Activated CD4-positive, alpha-beta T cell treated with anti-CD3 and anti-CD28 coated beads, Interleukin-2, amount 10 ng/mL, durations not matched to agents 24 days and 14 days (primary cell): ENCODE measurements at regions not wholly inside any gene's neighbourhood (a gene's known extent, or its start where the extent isn't known, plus 50 kb on each side); places are given as distances from the start of the nearest gene placed in this dataset.
"Not testable (repeated sequence)": the region's sequence is repeated elsewhere in the genome, so short reads cannot be mapped to it uniquely, and the experiment has no call there.

Experiments
- DNase-seq: peaks from one replicate; pipeline ENCODE4 v3.0.0; 2022
- H3K27ac Mint-ChIP-seq: one replicate; pipeline ENCODE4 v1.8.0; 2022; ENCODE audit warnings: mild to moderate bottlenecking, mixed read lengths
- H3K27me3 Mint-ChIP-seq: one replicate; pipeline ENCODE4 v1.8.0; 2022; ENCODE audit warnings: mixed read lengths
- H3K36me3 Mint-ChIP-seq: one replicate; pipeline ENCODE4 v1.8.0; 2022; ENCODE audit warnings: low read depth, mild to moderate bottlenecking, mixed read lengths
- H3K4me1 Mint-ChIP-seq: one replicate; pipeline ENCODE4 v1.8.0; 2021; ENCODE audit warnings: mixed read lengths
- H3K4me3 Mint-ChIP-seq: one replicate; pipeline ENCODE4 v1.8.0; 2022; ENCODE audit warnings: mild to moderate bottlenecking, moderate library complexity, mixed read lengths
- H3K9me3 Mint-ChIP-seq: one replicate; pipeline ENCODE4 v1.8.0; 2021; ENCODE audit warnings: mixed read lengths
- intact Hi-C: fragments of 100-400 bp; cut with micrococcal nuclease; formaldehyde crosslinking; loops from one replicate; pipeline ENCODE4 v1.15.1; 2023

DNA sequence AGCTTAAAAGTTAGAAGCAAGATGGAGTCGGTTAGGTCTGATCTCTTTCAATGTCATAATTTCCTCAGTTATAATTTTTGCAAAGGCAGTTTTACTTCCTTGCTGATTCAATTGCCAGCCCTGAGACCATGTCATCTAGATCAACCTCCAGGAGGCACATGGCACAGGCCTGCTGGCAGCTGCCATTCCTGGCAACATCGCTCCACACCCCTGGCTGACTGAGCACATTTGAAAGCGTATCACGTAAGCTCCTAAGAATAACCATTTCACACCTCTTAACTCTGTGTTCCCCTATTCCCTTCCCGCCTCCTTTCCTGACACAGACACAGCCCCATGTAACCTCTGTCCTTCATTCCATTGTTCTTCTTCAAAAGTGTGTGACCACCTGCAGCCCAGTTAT lies 313.9 kb upstream of the CTNNB1 start:
- no peaks in the 10 kb centered on the region for H3K27me3 Mint-ChIP-seq
- H3K4me3 Mint-ChIP-seq: no peak overlapping the region
- intact Hi-C loops: no loop called here
- H3K9me3 Mint-ChIP-seq: peaks cover 5% of the 10 kb centered on the region
- H3K27ac Mint-ChIP-seq: no peak overlapping the region
- H3K36me3 Mint-ChIP-seq: no peaks in the 10 kb centered on the region
- H3K4me1 Mint-ChIP-seq: no peaks in the 10 kb centered on the region
- no peak for DNase-seq

DNA sequence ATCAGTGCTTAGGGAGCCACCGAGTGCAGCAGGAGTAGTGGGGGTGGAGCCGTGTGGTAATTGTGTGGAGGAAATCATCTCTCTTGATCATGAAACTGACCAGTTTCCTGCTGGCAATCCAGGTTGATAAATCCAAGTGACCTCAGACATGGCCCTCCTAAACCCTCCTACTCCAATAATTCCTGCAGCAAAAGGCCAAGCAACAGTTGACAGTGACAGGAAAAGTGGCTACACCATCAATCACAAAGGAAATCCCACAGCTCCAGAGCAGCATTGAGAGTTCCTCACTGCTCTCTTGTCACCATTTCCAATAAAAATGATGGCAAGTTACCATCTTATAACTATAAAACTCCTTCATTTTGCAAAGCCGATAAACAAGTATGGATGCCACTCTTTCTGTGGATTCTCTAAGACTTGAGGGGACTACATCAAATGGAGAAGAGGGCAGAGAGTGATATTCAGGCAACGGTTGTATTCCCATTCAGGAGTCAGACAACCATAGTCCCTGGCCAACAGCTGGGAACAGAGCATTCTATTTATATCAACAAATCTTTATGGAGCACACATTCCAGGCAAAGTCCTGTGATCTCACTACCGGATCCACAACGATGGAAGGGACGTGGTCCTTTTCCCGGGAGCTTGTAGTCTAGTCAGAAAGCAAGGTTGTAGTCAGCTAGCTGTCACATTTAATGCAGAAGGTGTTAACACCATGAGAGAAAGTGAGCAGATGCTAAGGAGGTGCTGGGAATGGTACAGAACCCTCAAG lies 312.5 kb upstream of the CTNNB1 start:
- intact Hi-C loops: no loop called here
- H3K27ac Mint-ChIP-seq: no peak overlapping the region
- no peaks in the 10 kb centered on the region for H3K36me3 Mint-ChIP-seq
- H3K27me3 Mint-ChIP-seq: no peaks in the 10 kb centered on the region
- DNase-seq: no peak
- no peak overlapping the region for H3K4me3 Mint-ChIP-seq
- no peaks in the 10 kb centered on the region for H3K4me1 Mint-ChIP-seq
- peaks cover under 1% of the 10 kb centered on the region for H3K9me3 Mint-ChIP-seq

DNA sequence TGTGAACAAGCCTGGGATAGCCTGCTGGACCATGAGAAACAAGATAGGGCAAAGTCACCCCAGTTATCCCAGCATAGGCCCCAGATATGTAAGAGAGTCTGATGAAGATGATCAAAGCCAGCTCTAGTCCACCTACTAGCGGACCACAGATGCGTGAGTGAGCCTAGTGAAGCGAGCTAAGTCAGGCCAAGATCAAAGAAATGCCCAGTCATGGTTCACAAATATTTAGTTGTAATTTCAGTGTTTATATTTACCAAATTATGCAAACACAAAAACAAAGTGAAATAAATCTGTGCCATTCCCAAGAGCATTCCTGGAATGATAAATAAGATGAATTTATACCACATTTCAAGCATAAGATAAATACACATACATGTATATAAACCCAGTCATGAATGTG lies 308.1 kb upstream of the CTNNB1 start:
- intact Hi-C loops: no loop called here
- no peaks in the 10 kb centered on the region for H3K36me3 Mint-ChIP-seq
- no peak overlapping the region for H3K27ac Mint-ChIP-seq
- H3K4me1 Mint-ChIP-seq: no peaks in the 10 kb centered on the region
- H3K27me3 Mint-ChIP-seq: no peaks in the 10 kb centered on the region
- no peaks in the 10 kb centered on the region for H3K9me3 Mint-ChIP-seq
- no peak for DNase-seq
- H3K4me3 Mint-ChIP-seq: no peak overlapping the region

DNA sequence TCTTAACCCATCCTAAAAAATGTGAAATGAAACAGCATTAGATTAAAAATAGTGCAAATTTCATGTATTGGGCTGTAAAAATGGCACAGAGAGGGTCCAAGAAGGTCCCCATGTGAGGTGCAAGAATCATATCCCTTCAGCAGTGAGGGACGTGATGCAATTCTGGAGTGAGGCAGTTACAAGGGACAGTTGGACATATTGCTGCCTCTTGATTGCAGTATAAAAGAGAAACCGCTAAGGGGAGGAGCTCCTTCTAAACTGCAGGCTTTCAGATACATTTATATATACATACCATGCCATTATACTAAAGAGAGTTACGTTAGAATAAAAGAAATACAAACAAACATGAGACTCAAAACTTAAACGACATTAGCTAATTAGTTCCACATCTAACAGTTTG lies 304.2 kb upstream of the CTNNB1 start:
- H3K4me3 Mint-ChIP-seq: no peak overlapping the region
- H3K27ac Mint-ChIP-seq: no peak overlapping the region
- no peaks in the 10 kb centered on the region for H3K36me3 Mint-ChIP-seq
- H3K4me1 Mint-ChIP-seq: no peaks in the 10 kb centered on the region
- H3K9me3 Mint-ChIP-seq: no peaks in the 10 kb centered on the region
- intact Hi-C loops: no loop called here
- H3K27me3 Mint-ChIP-seq: no peaks in the 10 kb centered on the region
- no peak for DNase-seq

DNA sequence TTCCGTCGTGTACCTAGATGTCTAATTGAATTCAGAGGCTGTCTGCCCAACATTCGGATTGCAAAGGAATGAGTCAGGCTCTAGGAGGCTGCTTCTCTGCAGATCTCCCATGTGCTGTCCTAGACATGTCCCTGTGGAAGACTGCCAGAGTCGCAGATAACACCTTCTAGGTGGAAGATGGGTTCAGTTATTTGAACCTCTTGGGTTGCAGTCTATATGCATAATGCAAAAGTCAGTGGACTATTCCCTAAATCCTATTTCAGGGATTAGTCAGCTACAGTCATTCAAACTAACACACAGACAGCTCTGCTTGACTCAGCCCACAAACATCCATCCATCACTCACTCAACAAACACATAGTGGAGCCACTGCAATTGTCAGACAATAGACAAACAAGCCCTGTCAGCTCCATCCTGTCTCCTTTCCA lies 300.0 kb upstream of the CTNNB1 start:
- no peaks in the 10 kb centered on the region for H3K27me3 Mint-ChIP-seq
- H3K4me3 Mint-ChIP-seq: no peak overlapping the region
- H3K4me1 Mint-ChIP-seq: no peaks in the 10 kb centered on the region
- intact Hi-C loops: no loop called here
- H3K27ac Mint-ChIP-seq: no peak overlapping the region
- H3K9me3 Mint-ChIP-seq: no peaks in the 10 kb centered on the region
- H3K36me3 Mint-ChIP-seq: no peaks in the 10 kb centered on the region
- DNase-seq: no peak

DNA sequence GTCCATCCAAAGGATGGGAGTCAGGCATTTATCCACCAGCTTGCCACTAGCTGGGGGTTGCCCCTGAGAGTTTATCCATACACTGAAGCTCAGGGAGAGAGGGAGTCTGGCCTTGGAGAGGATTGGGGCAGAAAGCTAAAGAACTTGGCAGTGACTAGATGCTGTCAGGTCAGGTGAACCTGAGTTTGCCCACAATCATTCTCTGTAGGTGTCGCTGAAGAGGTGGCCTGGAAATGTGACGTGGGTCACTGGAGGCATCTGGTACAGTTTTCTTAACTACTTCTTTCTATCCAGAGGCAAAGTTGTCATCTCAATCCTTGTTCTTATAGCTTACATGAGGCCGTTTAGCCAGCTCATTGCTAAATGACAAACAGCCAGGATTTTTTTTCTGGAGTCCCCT lies 298.0 kb upstream of the CTNNB1 start:
- no peak overlapping the region for H3K4me3 Mint-ChIP-seq
- peaks cover 5% of the 10 kb centered on the region for H3K9me3 Mint-ChIP-seq
- intact Hi-C loops: no loop called here
- H3K36me3 Mint-ChIP-seq: no peaks in the 10 kb centered on the region
- H3K27me3 Mint-ChIP-seq: no peaks in the 10 kb centered on the region
- H3K27ac Mint-ChIP-seq: no peak overlapping the region
- DNase-seq: no peak
- H3K4me1 Mint-ChIP-seq: no peaks in the 10 kb centered on the region

DNA sequence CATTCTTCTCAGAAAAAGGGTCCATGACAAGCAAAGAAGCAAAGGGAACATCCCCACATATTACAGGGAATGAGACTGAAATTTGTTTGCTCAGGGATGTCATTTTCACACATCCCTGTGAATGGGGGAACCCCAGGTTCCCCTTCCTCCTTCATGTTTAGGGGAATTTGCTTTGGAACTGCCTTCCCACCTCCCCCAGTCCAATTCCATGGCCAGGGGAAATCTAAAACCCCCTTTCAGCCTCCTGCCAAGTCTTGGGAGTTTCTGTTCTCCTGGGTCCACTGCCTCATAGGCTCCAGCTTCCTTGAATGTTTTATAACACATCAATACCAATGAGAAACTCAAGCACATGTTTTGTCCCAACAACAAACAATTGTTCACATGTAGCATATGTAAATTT lies 297.5 kb upstream of the CTNNB1 start:
- intact Hi-C loops: no loop called here
- no peak for DNase-seq
- H3K27me3 Mint-ChIP-seq: no peaks in the 10 kb centered on the region
- H3K36me3 Mint-ChIP-seq: no peaks in the 10 kb centered on the region
- H3K9me3 Mint-ChIP-seq: peaks cover 5% of the 10 kb centered on the region
- no peak overlapping the region for H3K27ac Mint-ChIP-seq
- no peak overlapping the region for H3K4me3 Mint-ChIP-seq
- no peaks in the 10 kb centered on the region for H3K4me1 Mint-ChIP-seq

DNA sequence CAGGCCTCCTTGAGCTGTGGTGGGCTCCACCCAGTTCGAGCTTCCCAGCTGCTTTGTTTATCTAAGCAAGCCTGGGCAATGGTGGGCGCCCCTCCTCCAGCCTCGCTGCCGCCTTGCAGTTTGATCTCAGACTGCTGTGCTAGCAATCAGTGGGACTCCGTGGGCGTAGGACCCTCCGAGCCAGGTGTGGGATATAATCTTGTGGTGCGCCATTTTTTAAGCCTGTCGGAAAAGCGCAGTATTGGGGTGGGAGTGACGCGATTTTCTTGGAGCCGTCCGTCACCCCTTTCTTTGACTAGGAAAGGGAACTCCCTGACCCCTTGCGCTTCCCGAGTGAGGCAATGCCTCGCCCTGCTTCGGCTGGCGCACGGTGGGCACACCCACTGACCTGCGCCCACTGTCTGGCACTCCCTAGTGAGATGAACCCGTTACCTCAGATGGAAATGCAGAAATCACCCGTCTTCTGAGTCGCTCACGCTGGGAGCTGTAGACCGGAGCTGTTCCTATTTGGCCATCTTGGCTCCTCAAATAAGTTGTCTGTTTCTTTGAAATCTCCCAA lies 291.3 kb upstream of the CTNNB1 start:
- H3K4me3 Mint-ChIP-seq, H3K9me3 Mint-ChIP-seq, H3K36me3 Mint-ChIP-seq, intact Hi-C loops, H3K27me3 Mint-ChIP-seq, DNase-seq, H3K4me1 Mint-ChIP-seq, H3K27ac Mint-ChIP-seq: not testable (repeated sequence)

DNA sequence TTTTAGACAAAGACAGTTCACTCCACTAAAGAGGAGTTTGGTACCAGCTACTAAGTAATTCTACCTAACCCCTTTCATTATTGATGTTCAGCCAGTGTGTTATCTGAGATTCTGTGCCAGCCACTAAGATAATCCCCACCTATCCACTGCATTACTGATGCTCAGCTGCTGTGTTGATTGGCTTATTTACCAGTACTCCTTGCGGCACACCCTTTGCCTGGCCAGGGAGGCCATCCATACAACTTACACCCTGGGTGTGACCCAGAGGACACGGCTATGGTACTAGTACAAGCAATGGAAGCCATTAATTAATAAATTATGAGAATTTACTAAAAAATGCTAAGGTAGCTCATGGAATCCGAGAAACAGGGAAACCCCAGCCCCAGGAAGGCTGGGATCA lies 290.7 kb upstream of the CTNNB1 start:
- H3K9me3 Mint-ChIP-seq: peaks cover 9% of the 10 kb centered on the region

DNA sequence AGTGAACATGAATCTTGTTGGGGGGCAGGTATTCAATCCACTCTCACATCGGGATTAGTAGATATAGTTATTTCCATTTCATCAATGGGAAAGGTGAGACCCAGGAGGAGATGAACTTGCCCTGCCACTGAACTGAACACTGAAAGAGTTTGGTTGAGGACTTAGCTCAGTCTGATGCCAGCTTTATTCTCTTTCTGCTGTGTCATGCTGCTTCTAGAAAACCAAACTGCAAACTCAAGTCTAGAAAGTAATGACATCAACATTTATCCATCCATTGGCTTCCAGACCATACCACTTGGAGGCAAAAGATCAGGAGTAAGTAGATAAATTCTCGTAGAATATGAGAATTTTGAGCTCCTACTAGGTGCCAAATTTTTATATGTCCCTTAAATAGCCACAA lies 288.0 kb upstream of the CTNNB1 start:
- intact Hi-C loops: no loop called here
- H3K4me3 Mint-ChIP-seq: no peak overlapping the region
- no peaks in the 10 kb centered on the region for H3K36me3 Mint-ChIP-seq
- no peaks in the 10 kb centered on the region for H3K4me1 Mint-ChIP-seq
- H3K27me3 Mint-ChIP-seq: no peaks in the 10 kb centered on the region
- H3K9me3 Mint-ChIP-seq: peaks cover 4% of the 10 kb centered on the region
- no peak overlapping the region for H3K27ac Mint-ChIP-seq
- no peak for DNase-seq

More for the DNA sequence above, 290.7 kb upstream of the CTNNB1 start:
- intact Hi-C loops: no loop called here
- H3K27ac Mint-ChIP-seq: no peak overlapping the region
- no peaks in the 10 kb centered on the region for H3K36me3 Mint-ChIP-seq
- no peaks in the 10 kb centered on the region for H3K4me1 Mint-ChIP-seq
- H3K4me3 Mint-ChIP-seq: no peak overlapping the region
- H3K27me3 Mint-ChIP-seq: no peaks in the 10 kb centered on the region
- no peak for DNase-seq

DNA sequence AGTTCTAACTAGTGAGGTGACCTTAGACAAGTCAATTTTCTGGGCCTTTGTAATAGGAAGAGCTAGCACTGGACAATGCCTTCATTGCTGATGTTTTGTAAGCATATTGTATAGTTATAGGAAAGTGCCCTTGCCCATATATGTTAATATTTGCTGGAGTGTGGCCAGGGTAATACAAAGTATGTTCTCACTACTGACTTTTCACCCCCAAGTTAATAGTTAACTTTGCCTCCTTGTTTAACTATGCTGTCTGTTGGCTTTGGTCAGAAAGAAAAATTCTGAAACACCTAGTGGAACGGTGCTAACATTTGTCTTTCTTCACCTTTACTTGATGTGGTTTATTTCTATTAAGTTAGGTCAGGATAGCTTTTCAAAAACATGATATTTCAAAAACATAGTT lies 287.4 kb upstream of the CTNNB1 start:
- intact Hi-C loops: no loop called here
- Mint-ChIP-seq H3K4me1 (no peaks in the 10 kb centered on the region), H3K4me3 (no peak overlapping the region), H3K27ac (no peak overlapping the region), H3K36me3 (no peaks in the 10 kb centered on the region), H3K27me3 (no peaks in the 10 kb centered on the region), H3K9me3 (peaks cover 4% of the 10 kb centered on the region)
- DNase-seq: peak; percentile 12

DNA sequence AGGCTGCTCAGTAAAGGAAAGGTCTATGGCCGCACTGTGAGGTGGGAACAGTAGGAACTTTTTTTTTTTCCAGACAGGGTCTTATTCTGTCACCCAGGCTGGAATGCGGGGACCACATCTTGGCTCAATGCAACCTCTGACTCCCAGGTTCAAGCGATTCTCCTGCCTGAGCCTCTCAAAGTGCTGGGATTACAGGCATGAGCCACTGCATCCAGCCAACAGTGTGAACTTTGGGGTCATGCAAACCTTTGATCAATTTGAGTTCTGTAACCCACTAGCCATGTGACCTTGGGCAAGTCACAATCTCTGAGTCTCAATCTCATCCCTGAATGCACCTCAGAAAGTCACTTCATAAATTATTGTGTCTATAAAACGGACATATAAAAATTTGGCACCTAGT lies 286.8 kb upstream of the CTNNB1 start:
- intact Hi-C loops: no loop called here
- Mint-ChIP-seq H3K27ac (no peak overlapping the region), H3K27me3 (no peaks in the 10 kb centered on the region), H3K9me3 (peaks cover 4% of the 10 kb centered on the region), H3K4me1 (no peaks in the 10 kb centered on the region), H3K4me3 (no peak overlapping the region), H3K36me3 (no peaks in the 10 kb centered on the region)
- DNase-seq: peak; percentile 19

DNA sequence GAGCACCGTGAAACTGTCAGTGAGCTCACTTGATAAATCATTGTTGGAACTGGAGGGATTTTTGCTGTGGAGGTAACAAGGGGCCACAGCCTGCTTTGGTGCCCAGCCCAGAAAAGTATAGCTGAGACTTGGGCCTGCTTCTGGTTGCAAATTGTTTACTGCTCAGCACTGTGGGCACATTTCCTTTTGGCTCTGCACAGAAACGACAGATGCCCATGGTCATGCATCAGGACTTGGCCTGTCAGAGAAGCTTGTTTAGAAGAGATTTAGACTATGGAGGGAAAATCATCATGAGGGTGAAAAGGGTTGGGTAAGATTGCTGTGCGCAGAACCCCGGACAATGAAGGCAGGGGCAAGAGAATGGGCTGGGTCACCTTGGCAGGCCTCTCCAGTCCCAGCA lies 286.1 kb upstream of the CTNNB1 start:
- Mint-ChIP-seq H3K27me3 (no peaks in the 10 kb centered on the region), H3K27ac (no peak overlapping the region)
- intact Hi-C loops: no loop called here

DNA sequence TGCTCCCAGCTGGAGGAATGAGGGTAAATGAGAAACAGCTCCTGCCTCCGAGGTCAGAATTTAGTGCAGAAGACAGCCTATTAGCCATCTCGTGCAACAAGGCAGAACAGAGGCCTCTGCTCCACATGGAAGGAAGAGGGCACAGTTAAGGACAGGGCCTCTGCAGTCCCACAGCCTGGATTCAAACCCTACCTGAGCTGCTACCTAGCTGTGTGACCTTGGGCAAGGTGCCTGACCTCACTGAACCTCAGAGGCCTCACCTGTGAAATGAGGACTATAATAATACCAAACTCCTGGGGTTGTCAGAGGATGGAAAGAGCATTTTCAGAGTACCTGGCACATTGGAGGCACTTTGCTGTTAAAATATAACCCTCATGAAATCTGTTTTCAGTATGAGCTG lies 285.7 kb upstream of the CTNNB1 start:
- DNase-seq: peak; percentile 31
- no peak overlapping the region for H3K4me3 Mint-ChIP-seq
- H3K9me3 Mint-ChIP-seq: peaks cover 4% of the 10 kb centered on the region
- no peaks in the 10 kb centered on the region for H3K27me3 Mint-ChIP-seq
- no peaks in the 10 kb centered on the region for H3K36me3 Mint-ChIP-seq
- intact Hi-C loops: no loop called here
- H3K4me1 Mint-ChIP-seq: no peaks in the 10 kb centered on the region
- no peak overlapping the region for H3K27ac Mint-ChIP-seq

More for the DNA sequence above, 286.1 kb upstream of the CTNNB1 start:
- H3K4me1 Mint-ChIP-seq: no peaks in the 10 kb centered on the region
- H3K9me3 Mint-ChIP-seq: peaks cover 4% of the 10 kb centered on the region
- DNase-seq: peak; percentile 20
- H3K36me3 Mint-ChIP-seq: no peaks in the 10 kb centered on the region
- no peak overlapping the region for H3K4me3 Mint-ChIP-seq

DNA sequence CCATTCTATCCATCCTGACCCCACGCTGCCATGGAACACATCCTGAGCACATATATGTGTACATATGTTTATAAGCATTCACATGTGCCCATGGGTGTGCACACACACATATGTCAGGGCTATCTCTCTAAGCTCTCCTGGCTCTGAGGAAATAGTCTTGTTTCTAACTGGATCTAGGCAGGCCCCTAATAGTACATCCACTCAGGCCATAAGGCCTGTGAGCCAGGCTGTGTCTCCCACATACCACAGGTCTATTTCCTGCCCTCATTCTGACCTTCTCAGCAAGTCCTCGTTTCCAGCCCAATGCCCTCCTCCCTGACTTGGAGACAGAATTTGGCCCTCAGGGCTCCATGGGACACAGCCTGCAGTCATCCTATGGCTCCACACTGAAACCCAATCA lies 284.8 kb upstream of the CTNNB1 start:
- intact Hi-C loops: no loop called here
- Mint-ChIP-seq H3K4me3 (no peak overlapping the region), H3K4me1 (no peaks in the 10 kb centered on the region), H3K36me3 (no peaks in the 10 kb centered on the region), H3K9me3 (peaks cover 4% of the 10 kb centered on the region), H3K27me3 (no peaks in the 10 kb centered on the region), H3K27ac (no peak overlapping the region)
- peak; percentile 37 for DNase-seq
